Transverse colon (tissue), 4 donors: ENCODE measurements at regions not wholly inside any gene's neighbourhood (a gene's known extent, or its start where the extent isn't known, plus 50 kb on each side); places are given as distances from the start of the nearest gene placed in this dataset.
"Not testable (repeated sequence)": the region's sequence is repeated elsewhere in the genome, so short reads cannot be mapped to it uniquely, and the experiment has no call there.

Experiments
- DNase-seq: peaks from one replicate; pipeline ENCODE4 v3.0.0-alpha.2; 2019
- H3K27ac ChIP-seq, 4 donors: fragments of 200-600 bp; sonication (generic); 2 replicates each; pipeline ENCODE4 v1.5.1; 2016 to 2018; ENCODE audit warnings: inconsistent platforms in 4 of 4
- H3K27me3 ChIP-seq: fragments of 200-600 bp; sonication (generic); 2 replicates; pipeline ENCODE4 v1.5.1; 2017; ENCODE audit warnings: inconsistent platforms
- H3K36me3 ChIP-seq, 4 donors: fragments of 200-600 bp; sonication (generic); 2 replicates each; pipeline ENCODE4 v1.5.1; 2017 to 2019; ENCODE audit warnings: inconsistent platforms in 4 of 4
- H3K4me1 ChIP-seq, 4 donors: fragments of 200-600 bp; sonication (generic); 2 replicates each; pipeline ENCODE4 v1.5.1; 2017 to 2020; ENCODE audit warnings: inconsistent platforms in 4 of 4
- H3K4me3 ChIP-seq, 4 donors: fragments of 200-600 bp; sonication (generic); 1 replicate in 1 of 4; 2 replicates in 3 of 4; pipeline versions ENCODE4 v1.5.1 to v1.6.1; 2017 to 2019; ENCODE audit warnings: inconsistent platforms in 4 of 4
- H3K9me3 ChIP-seq, 2 donors: fragments of 200-600 bp; sonication (generic); 2 replicates each; pipeline ENCODE4 v1.5.1; 2017 to 2019; ENCODE audit warnings: inconsistent platforms in 2 of 2
- EP300 ChIP-seq: sonication (generic); formaldehyde crosslinking; IDR thresholded peaks from one replicate; pipeline ENCODE4 v1.6.1; 2017; ENCODE audit warnings: antibody characterized with exemption, low read depth
- POLR2A ChIP-seq: fragments of 450-650 bp; IDR thresholded peaks from one replicate; pipeline ENCODE4 v1.6.1; 2016; ENCODE audit warnings: antibody characterized with exemption, mild to moderate bottlenecking, moderate library complexity
- POLR2AphosphoS5 ChIP-seq, 3 donors: sonication (generic); formaldehyde crosslinking; IDR thresholded peaks; one replicate each; pipeline ENCODE4 v1.6.1; 2016; ENCODE audit warnings: antibody characterized with exemption in 3 of 3
- WGBS, 2 donors: methylation state at CpG; one replicate each; pipeline ENCODE4 v1.1.5; 2018; ENCODE audit warnings: low coverage in 1 of 2; 5-methylcytosine and 5-hydroxymethylcytosine counted together
- in situ Hi-C, 4 donors: fragments of 200-750 bp; cut with MboI; loops; one replicate each; pipeline versions ENCODE4 v1.15.0 to v1.15.1; 2017; ENCODE audit warnings: low sequenced_read_pairs in 3 of 4, low pct_ligation_motif_present in 1 of 4, low pct_unique_long_range_greater_than_20kb in 1 of 4
- intact Hi-C: fragments of 100-400 bp; cut with DNase I; formaldehyde crosslinking; loops from one replicate; pipeline ENCODE4 v1.15.1; 2023; ENCODE audit warnings: low total_unique reads
- TF ChIP-seq, protein P1 (sequence below), 5 experiments: fragments of 200-600 bp in 3 of 5; fragments of 450-650 bp in 2 of 5; sonication (generic) in 3 of 5; IDR thresholded peaks; 1 replicate in 2 of 5; 2 replicates in 3 of 5; pipeline ENCODE4 v1.5.1; 2016 to 2017; ENCODE audit warnings: antibody characterized with exemption in 5 of 5, inconsistent platforms in 3 of 5, mild to moderate bottlenecking in 2 of 5, moderate library complexity in 1 of 5

DNA sequence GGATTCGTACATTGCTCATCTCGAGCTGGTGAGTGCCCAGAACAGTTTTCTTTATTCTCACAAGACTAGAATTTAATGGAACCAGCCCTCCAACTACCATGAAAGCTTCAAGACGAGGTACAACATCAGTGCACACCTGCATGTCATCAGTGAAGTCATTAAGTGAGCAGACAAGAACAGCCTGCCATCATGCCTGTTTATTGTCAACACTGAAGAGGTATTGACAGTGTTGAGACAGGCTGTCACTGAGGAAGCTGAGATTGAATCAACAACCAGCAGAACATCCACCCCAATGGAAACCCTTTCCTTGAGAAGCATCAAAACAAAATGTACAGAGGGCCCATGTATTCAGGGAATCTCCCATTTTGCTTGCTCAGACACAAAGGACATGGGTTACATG is 148.0 kb upstream of the TCF4 start:
- H3K4me1 ChIP-seq, result no peaks in the 10 kb centered on the region
- no peaks in the 10 kb centered on the region for H3K9me3 ChIP-seq
- intact Hi-C loops (no loop called here), in situ Hi-C loops (no loop called here)
- no peaks in the 10 kb centered on the region for H3K27me3 ChIP-seq
- WGBS, 2 donors, result 46 to 59% methylated on average over 3 of the region's 3 CpGs
- no peaks in the 10 kb centered on the region for H3K36me3 ChIP-seq
- no peak overlapping the region for H3K4me3 ChIP-seq
- no peak for DNase-seq
- TF ChIP-seq, protein P1, sequence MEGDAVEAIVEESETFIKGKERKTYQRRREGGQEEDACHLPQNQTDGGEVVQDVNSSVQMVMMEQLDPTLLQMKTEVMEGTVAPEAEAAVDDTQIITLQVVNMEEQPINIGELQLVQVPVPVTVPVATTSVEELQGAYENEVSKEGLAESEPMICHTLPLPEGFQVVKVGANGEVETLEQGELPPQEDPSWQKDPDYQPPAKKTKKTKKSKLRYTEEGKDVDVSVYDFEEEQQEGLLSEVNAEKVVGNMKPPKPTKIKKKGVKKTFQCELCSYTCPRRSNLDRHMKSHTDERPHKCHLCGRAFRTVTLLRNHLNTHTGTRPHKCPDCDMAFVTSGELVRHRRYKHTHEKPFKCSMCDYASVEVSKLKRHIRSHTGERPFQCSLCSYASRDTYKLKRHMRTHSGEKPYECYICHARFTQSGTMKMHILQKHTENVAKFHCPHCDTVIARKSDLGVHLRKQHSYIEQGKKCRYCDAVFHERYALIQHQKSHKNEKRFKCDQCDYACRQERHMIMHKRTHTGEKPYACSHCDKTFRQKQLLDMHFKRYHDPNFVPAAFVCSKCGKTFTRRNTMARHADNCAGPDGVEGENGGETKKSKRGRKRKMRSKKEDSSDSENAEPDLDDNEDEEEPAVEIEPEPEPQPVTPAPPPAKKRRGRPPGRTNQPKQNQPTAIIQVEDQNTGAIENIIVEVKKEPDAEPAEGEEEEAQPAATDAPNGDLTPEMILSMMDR (IDR thresholded peaks at IDR 0.05), result no peak
- TF ChIP-seq POLR2AphosphoS5 (IDR thresholded peaks at IDR 0.05) (no peak), EP300 (no peak), POLR2A (no peak)
- H3K27ac ChIP-seq, result no peak overlapping the region

DNA sequence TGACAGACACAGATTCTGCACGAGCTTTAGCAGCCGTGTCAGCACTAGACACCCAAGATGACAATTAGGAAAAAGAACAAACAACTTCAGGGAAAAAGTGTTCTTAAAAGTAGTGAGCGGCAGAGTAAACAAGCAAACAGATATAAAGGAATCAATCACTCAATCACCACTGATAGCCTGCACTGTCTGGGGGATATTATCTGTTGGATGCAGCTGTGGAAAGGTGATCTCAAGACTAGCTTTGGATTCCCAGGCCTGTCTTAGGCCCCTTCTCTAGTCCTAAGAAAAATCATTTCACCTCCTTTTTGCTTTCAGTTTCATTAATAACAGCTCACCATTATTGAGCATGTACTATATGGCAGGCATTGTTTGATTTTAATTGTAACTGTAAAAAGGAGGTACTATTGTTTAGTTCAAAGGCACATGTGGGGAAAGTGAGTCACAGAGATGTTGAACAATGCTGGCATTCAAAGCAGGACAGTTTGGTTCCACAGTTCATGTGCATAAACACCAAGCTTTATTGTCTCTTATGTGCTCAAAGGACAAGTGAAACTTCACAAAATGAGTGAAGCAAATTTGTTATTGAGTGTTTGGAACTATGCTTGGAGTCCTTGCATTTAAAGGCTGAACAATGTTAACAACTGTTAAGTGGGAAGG is 147.3 kb upstream of the TCF4 start:
- no peak for DNase-seq
- Histone ChIP-seq H3K27me3 (no peaks in the 10 kb centered on the region), H3K4me1 (no peaks in the 10 kb centered on the region), H3K27ac (no peak overlapping the region), H3K4me3 (no peak overlapping the region), H3K9me3 (no peaks in the 10 kb centered on the region), H3K36me3 (no peaks in the 10 kb centered on the region)
- TF ChIP-seq POLR2A, result no peak
- TF ChIP-seq POLR2AphosphoS5 (IDR thresholded peaks at IDR 0.05), result no peak
- WGBS, 2 donors, result 73 to 83% methylated on average over 1 to 3 of the region's 3 CpGs
- in situ Hi-C loops, result no loop called here
- intact Hi-C loops, result no loop called here

DNA sequence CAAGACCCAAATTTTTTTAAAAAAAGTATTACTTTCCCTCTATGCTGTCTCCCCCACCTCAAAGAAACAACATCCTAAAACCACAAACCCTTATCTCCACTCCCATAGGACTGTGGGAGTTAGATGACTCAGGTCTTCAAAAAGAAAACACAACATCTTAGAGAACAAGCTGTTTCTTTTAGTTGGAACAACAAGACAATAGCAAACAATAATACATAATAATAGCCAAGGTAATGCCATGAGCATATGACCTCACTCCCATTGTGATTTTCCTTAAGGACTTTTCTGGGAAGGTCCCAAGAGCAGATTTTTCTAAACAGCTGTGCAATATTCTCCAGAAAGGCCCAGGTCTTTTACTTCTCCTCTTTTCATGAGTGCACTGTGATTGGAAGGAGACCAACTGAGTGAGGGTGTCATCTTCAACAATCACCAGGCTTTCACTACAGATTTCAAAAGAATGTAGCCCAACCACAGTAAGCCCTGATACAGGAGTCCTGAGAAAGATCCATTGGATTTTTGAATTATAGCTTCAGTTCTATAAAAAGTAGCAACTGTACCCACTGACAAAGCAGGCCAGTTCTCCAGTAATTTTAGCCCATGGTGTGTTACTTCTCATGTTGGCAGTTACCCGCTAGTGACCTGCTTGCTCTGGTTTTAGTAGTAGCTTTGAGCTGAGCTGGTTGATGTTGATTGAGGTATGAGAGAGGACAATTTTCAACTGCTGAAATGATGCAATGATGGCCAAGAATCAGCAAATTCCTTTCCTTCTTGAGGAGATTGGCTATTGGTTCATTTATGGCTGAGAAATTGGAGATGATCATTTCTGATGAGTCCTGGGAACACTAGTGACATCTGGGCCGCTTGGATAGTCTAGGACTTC is 144.5 kb upstream of the TCF4 start:
- no peaks in the 10 kb centered on the region for H3K9me3 ChIP-seq
- no peaks in the 10 kb centered on the region for H3K36me3 ChIP-seq
- intact Hi-C loops (no loop called here), in situ Hi-C loops (no loop called here)
- no peaks in the 10 kb centered on the region for H3K27me3 ChIP-seq
- 86 to 90% methylated on average over 1 to 2 of the region's 2 CpGs for WGBS, 2 donors
- no peak for DNase-seq
- no peaks in the 10 kb centered on the region for H3K4me1 ChIP-seq
- H3K4me3 ChIP-seq, result no peak overlapping the region
- no peak overlapping the region for H3K27ac ChIP-seq
- TF ChIP-seq POLR2AphosphoS5 (IDR thresholded peaks at IDR 0.05) (no peak), POLR2A (no peak)

DNA sequence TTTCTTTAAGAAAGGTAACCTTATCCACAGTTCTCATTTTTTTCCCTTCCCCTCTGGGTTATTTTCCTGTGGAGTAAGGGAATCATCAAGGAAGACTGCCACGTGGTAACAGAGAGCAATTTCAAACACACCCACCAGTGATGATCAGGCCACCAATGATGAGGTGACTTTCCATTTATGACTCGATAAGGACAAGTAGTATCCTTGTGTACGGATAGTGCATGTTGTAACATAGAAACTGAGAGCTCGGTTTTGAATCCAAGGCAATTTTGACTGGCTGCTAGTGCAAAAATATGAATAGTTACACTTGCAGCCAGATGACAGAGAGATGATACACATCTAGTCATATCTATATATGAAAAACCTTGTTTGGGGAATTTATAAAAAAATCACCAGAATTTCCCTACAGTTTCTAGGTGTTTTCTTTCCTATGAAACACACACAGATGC is 143.6 kb upstream of the TCF4 start:
- no peak overlapping the region for H3K4me3 ChIP-seq
- no peaks in the 10 kb centered on the region for H3K9me3 ChIP-seq
- 62 to 71% methylated on average over 4 of the region's 4 CpGs for WGBS, 2 donors

DNA sequence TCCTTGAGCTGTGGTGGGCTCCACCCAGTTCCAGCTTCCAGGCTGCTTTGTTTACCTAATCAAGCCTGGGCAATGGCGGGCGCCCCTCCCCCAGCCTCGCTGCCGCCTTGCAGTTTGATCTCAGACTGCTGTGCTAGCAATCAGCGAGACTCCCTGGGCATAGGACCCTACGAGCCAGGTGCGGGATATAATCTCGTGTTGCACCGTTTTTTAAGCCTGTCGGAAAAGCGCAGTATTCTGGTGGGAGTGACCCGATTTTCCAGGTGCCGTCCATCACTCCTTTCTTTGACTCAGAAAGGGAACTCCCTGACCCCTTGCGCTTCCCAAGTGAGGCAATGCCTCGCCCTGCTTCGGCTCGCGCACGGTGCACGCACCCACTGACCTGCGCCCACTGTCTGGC is 133.0 kb upstream of the TCF4 start:
- H3K27ac ChIP-seq, DNase-seq, intact Hi-C loops, H3K4me1 ChIP-seq, H3K9me3 ChIP-seq, H3K4me3 ChIP-seq, H3K36me3 ChIP-seq, H3K27me3 ChIP-seq, in situ Hi-C loops: not testable (repeated sequence)
- WGBS, 2 donors, result 89 to 100% methylated on average over 5 to 16 of the region's 21 CpGs

More for the DNA sequence above, 143.6 kb upstream of the TCF4 start:
- DNase-seq, result no peak
- in situ Hi-C loops, result no loop called here
- no peak for TF ChIP-seq POLR2AphosphoS5 (IDR thresholded peaks at IDR 0.05)
- H3K27me3 ChIP-seq, result no peaks in the 10 kb centered on the region
- H3K36me3 ChIP-seq, result no peaks in the 10 kb centered on the region
- H3K27ac ChIP-seq, result no peak overlapping the region
- intact Hi-C loops, result no loop called here
- no peaks in the 10 kb centered on the region for H3K4me1 ChIP-seq

DNA sequence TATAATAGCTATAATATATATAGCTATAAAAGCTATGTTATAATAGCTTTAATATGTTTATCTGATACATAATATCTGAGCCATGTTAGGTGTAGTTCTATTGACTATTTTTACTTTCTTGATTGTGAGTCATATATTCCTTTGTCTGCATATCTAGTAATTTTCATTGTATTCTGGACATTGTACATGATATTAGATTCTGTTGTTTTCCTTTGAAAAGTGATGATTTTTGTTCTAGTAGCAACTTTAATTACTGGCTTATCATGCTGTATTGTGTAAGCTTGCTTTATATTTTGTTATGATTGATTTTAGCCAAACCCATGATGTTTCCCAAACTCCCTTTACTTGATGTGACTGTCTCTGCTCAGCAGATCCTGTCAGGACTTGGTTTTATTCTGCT is 125.7 kb upstream of the TCF4 start:
- Histone ChIP-seq H3K27ac (no peak overlapping the region), H3K4me3 (no peak overlapping the region), H3K36me3 (no peaks in the 10 kb centered on the region), H3K4me1 (no peaks in the 10 kb centered on the region), H3K27me3 (no peaks in the 10 kb centered on the region), H3K9me3 (peaks cover 7 to 11% of the 10 kb centered on the region in 2 donors)
- no peak for TF ChIP-seq EP300
- no peak for TF ChIP-seq POLR2A
- TF ChIP-seq POLR2AphosphoS5 (IDR thresholded peaks at IDR 0.05), result no peak
- TF ChIP-seq, protein P1 (IDR thresholded peaks at IDR 0.05), result no peak
- no peak for DNase-seq
- intact Hi-C loops, result no loop called here
- in situ Hi-C loops, result no loop called here
